ENCODE measurements at regions not wholly inside any gene's neighbourhood (a gene's known extent, or its start where the extent isn't known, plus 50 kb on each side); places are given as distances from the start of the nearest gene placed in this dataset.
"Not testable (repeated sequence)": the region's sequence is repeated elsewhere in the genome, so short reads cannot be mapped to it uniquely, and the experiment has no call there.

GRCh38 chr6:103870970-103871369 lies 988.7 kb downstream of the HACE1 start:
- DNase-seq: no peak

GRCh38 chr6:103862297-103862696 lies 997.4 kb downstream of the HACE1 start:
- DNase-seq: no peak

GRCh38 chr6:103858003-103858402 lies 1001.7 kb downstream of the HACE1 start:
- DNase-seq: no peak

GRCh38 chr6:103855750-103856149 lies 1004.0 kb downstream of the HACE1 start:
- no peak for DNase-seq

DNA sequence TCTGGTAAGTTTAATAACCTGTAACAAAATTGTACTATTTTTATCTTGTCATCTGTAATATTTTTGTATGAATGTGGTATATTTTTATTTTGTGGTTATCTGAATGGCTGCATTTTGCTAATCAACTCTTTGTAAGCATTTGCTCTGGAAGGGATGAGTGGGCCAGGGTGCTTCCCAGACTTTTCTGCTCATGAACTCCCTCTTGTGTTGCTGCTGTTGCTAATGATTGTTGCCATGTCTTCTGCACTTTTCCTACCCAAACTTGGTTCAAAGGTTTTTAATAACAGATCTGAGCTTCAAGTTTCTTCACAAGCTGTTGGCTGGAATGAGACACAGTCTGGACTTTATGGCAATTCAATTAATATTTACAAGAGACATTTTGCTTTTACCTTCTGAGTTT lies 1005.7 kb downstream of the HACE1 start:
- peak; percentile 41 for DNase-seq

DNA sequence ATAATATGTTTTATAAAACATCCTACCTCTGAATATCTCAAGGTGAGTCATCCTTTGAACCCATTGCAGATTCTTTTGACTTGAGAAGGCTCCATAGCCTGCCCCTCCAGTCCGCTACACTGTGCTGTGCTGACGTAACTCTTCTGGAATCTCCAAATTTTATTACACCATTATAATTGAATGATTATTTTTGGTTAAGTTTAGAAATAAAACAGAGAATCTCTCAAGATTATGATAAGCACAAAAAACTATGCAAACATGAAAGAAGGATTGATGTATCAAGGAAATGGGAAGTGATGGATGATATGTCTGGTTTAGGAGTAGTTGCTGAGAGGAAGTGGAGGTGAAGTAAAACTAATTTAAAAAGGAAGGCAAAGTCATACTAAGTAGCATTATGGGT lies 1021.3 kb downstream of the HACE1 start:
- no peak for DNase-seq

GRCh38 chr6:103826209-103826608 lies 1033.5 kb downstream of the HACE1 start:
- no peak for DNase-seq

- DNase-seq: no peak
Measured at GRCh38 chr6:103820148-103820547, 1039.6 kb downstream of the HACE1 start.

DNA sequence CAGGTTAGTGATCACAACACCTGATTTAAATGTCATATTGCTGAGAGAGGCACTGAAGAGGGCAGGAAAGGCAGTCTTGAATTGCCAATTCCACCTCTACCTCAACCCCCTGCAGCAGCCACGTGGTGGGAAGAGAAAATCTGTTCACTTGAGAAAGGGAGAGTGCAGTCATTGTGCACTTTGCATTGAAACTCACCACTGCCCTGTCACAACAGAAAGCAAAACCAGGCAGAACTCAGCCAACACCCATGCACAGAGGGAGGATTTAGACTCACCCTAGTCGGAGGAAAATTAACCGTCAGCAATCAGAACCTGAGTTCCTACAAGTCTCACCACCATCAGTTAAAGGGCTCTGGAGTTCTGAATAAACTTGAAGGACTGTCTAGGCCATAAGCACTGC lies 1040.2 kb downstream of the HACE1 start:
- no peak for DNase-seq

DNA sequence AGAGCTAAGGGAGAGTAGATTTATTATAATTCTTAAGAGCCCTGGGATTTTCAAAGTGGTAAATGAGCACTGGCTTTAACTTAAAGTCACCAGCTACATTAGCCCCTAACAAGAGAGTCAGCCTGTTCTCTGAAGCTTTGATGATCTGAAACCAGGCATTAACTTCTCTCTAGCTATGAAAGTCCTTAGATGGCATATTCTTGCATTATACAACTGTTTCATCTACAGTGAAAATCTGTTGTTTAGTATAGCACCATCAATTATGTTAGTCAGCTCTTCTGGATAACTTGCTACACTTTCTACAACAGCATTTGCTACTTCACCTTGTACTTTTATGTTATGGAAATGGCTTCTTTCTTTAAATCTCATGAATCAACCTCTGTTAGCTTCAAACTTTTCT lies 1046.7 kb downstream of the HACE1 start:
- DNase-seq: no peak

- DNase-seq: not testable (repeated sequence)
Measured at GRCh38 chr6:103801901-103802479, 1057.7 kb downstream of the HACE1 start.

- DNase-seq: no peak
Measured at GRCh38 chr6:103799971-103800670, 1059.6 kb downstream of the HACE1 start.

DNA sequence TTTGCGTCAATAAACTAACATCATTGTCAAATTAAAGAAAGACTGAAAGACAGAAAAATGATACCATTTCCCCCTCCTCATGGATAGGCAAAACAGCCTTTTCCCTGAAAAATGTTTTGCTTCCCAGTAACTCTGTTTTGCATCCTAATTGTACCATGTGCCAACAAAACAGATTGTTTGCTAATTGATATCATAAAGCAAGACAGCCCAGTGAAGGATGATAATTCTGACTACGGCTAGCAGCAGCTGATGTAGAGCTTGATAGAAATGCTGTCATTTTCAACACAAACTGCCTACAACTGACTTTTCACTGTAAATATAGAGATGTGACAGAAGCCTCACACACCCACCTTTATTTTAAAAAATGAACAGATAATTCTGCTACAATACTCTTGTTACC lies 1061.6 kb downstream of the HACE1 start:
- no peak for DNase-seq

DNA sequence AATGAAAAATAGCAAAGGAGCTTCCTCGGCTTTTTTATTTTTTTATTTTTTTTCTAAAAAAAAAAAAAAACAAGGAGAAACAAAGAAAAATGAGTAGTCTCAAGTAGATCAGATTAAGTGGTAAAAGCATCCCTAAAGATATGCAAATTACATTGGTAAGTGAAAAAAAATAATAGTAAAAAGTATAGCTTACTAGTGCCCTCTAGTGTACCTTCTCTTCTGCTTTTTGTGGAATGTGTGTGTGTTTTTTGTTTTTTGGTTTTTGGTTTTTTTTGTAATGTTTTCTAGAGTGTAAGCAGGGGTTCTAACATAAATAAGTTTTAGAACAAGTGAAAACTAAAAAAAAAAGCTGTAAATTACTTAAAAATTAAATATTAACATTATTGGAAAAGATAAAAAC lies 1062.0 kb downstream of the HACE1 start:
- DNase-seq: peak; percentile 61

GRCh38 chr6:103791458-103791857 lies 1068.3 kb downstream of the HACE1 start:
- DNase-seq: no peak

GRCh38 chr6:103784117-103784516 lies 1075.6 kb downstream of the HACE1 start:
- DNase-seq: no peak

DNA sequence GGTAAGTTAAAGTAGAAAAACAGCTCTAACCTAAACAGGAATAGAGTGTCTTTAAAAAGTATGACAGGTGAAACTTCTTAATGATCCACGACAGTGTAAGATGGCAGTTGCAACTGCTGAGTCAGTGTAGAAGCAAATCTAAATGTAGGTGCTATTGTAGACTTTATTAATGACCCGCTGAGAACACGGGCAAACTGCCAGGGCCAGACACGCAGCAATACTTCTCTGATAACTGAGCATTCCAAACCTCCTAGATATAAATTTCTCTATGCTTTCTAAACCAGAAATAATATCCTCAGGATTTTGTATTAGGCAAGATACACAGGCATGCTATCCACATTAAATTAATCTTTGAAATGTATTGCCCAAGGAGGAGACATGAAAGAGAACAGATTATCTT lies 1076.4 kb downstream of the HACE1 start:
- DNase-seq: peak; percentile 34

GRCh38 chr6:103769431-103769830 lies 1090.3 kb downstream of the HACE1 start:
- no peak for DNase-seq

- no peak for DNase-seq
Measured at GRCh38 chr6:103750603-103751002, 1109.1 kb downstream of the HACE1 start.

GRCh38 chr6:103734016-103734415 lies 1125.7 kb downstream of the HACE1 start:
- no peak for DNase-seq

DNA sequence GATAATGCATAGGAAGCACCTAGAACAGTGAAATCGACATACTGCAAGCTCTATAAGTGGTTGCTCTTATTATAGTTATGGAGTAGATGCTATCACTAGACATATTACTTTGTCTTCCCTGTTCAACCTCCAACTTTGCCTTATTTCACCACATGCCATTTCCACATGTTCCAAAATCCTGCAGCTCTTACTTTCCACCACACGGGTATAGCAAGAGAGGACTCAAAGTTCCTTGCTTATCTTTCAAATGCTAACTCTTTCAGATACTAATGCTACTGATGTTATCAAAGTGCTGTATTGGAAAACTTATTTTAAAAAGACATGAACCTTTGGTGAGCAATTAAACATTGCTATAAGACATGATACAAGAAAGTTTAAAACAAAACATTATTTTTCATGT lies 1130.1 kb downstream of the HACE1 start:
- DNase-seq: no peak

DNA sequence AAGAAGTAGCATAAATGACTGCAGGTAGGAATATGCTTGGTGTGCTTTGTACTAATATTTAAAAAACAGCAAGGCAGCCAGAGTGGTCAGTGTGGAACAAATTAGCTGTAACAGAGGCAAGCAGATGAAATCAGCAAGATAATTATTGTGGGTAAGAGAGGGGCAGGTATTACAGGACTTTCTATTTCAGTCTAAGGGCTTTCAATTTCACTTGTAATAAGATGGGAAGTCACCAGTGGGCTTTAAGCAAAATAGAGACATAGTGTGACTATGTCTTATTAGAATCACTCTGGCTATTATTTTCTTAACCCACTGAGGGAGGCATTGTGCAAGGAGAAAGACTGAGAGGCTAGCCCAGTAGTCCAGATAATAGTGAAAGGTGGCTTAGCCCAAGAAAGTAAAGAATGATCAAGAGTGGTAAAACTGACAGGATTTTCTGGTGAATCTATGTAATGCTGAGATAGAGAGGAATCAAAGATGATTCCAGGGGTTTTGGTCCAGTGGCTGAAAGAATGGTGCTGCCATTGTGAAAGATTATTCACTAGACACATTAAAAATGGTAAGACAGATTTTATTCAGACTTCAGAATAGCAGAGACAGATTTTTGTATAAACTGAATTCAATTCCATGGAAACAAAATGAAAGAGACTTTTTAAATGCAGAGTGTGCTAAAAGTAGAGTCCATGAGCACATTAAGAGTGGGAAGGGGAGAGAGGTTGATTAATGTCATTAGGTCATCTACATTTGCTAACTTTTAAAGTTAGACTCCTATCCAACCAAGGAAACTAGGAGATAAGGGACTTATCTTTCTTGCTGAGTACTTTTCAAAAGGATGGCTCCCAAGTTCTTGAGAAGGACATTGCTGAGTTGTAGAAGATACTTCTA lies 1136.0 kb downstream of the HACE1 start:
- peak; percentile 31 for DNase-seq

DNA sequence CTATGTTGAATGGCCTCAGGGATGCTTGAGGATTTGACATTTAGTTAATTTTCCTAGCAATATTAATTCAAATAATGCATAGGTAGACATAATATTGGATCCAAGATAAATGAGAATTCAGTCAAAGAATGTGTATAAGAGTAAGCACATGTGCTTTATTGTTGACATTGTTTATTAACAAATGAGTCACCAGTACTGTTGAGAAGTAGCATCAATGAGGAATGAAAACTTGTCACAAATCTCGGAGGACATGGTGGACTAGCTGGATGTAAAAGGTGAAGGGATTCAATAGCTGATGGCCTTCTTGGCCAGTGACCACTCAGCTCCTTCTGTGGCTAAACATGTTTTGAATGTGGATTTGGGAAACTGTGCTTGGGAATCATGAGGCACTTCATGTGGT lies 1137.0 kb downstream of the HACE1 start:
- no peak for DNase-seq

DNA sequence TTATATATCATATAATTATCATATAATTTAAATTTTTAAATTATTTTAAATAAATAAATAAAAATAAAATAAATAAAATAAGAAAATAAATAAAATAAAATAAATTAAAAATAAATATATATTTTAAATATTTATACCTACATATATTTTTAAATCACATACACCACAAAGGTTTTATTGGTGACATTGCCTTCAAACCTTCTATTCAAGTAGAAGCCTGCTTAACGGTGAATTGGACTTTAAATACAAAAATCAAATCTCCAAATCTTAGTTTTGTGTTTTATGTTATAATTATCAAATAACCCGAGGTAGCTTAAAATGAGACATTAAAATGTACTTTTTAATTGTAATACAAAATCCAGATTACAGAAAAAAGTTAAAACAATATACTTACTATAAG lies 1137.8 kb downstream of the HACE1 start:
- no peak for DNase-seq
